T-cell (primary cell): ENCODE measurements at regions not wholly inside any gene's neighbourhood (a gene's known extent, or its start where the extent isn't known, plus 50 kb on each side); places are given as distances from the start of the nearest gene placed in this dataset.

ENCODE experiments used
- ATAC-seq, 4 experiments: fragments of 200-7000 bp in 3 of 4; fragments of 150-1000 bp in 1 of 4; cut with Tn5 transposase; replicated peaks in 1 of 4; 1 replicate in 3 of 4; 2 replicates in 1 of 4; pipeline ENCODE4 v1.10.0; 2021; ENCODE audit warnings: moderate library complexity in 3 of 4, mild to moderate bottlenecking in 2 of 4, moderate number of reproducible peaks in 1 of 4
- CTCF ChIA-PET, 2 donors: fragments of 300-600 bp; sonication (Branson Sonifier 250); formaldehyde crosslinking; loops; one replicate each; lab custom pipeline; 2022; ENCODE audit warnings: antibody characterized with exemption in 2 of 2; lab: Charles Lee
- POLR2A ChIA-PET, 2 donors: fragments of 300-600 bp; sonication (Branson Sonifier 250); formaldehyde crosslinking; loops; one replicate each; lab custom pipeline; 2022; ENCODE audit warnings: antibody characterized with exemption in 2 of 2; lab: Charles Lee
- DNase-seq, 35 experiments: peaks; one replicate each; pipeline versions ENCODE4 v3.0.0 to v3.0.0-alpha.2; 2013 to 2023
- H3K27ac ChIP-seq: one replicate; pipeline ENCODE4 v1.5.1; 2013; ENCODE audit warnings: low read length
- H3K27me3 ChIP-seq, 2 experiments: replicated peaks in 1 of 2; 1 replicate in 1 of 2; 2 replicates in 1 of 2; pipeline versions ENCODE4 v1.6.1 to v1.7.0; 2013; ENCODE audit warnings: low read length in 1 of 2, mixed read lengths in 1 of 2; ENCODE audit not compliant: control insufficient read depth in 2 of 2, insufficient read depth in 2 of 2; ENCODE audit errors: extremely low read depth in 1 of 2
- H3K36me3 ChIP-seq, 2 donors: 1 replicate in 1 of 2; 2 replicates in 1 of 2; pipeline versions ENCODE4 v1.6.1 to v1.7.0; 2013; ENCODE audit warnings: low read length in 1 of 2; ENCODE audit not compliant: control insufficient read depth in 2 of 2, insufficient read depth in 1 of 2; ENCODE audit errors: extremely low read depth in 1 of 2
- H3K4me1 ChIP-seq, 2 experiments: 1 replicate in 1 of 2; 2 replicates in 1 of 2; pipeline versions ENCODE4 v1.6.1 to v1.7.0; 2013; ENCODE audit warnings: low read length in 2 of 2, mixed read lengths in 1 of 2; ENCODE audit not compliant: insufficient read depth in 2 of 2, control insufficient read depth in 1 of 2; ENCODE audit errors: extremely low read depth in 1 of 2
- H3K4me3 ChIP-seq, 2 donors: 1 replicate in 1 of 2; 2 replicates in 1 of 2; pipeline versions ENCODE4 v1.5.1 to v1.7.0; 2013; ENCODE audit warnings: mild to moderate bottlenecking in 2 of 2, low read length in 1 of 2, moderate library complexity in 1 of 2; ENCODE audit not compliant: control insufficient read depth in 1 of 2; ENCODE audit errors: extremely low read depth in 1 of 2
- H3K9me3 ChIP-seq: 2 replicates; pipeline ENCODE4 v1.7.0; 2013
- H3K27ac Mint-ChIP-seq, 2 donors: one replicate each; pipeline ENCODE4 v1.8.0; 2020 to 2021; ENCODE audit warnings: mild to moderate bottlenecking in 2 of 2, mixed read lengths in 2 of 2
- H3K27me3 Mint-ChIP-seq, 2 donors: one replicate each; pipeline ENCODE4 v1.8.0; 2021 to 2022; ENCODE audit warnings: mixed read lengths in 2 of 2
- H3K36me3 Mint-ChIP-seq: one replicate; pipeline ENCODE4 v1.8.0; 2021; ENCODE audit warnings: mixed read lengths
- H3K4me1 Mint-ChIP-seq, 3 donors: one replicate each; pipeline ENCODE4 v1.8.0; 2020 to 2022; ENCODE audit warnings: mixed read lengths in 3 of 3, mild to moderate bottlenecking in 1 of 3
- H3K4me3 Mint-ChIP-seq, 3 donors: one replicate each; pipeline ENCODE4 v1.8.0; 2020 to 2022; ENCODE audit warnings: mild to moderate bottlenecking in 3 of 3, mixed read lengths in 3 of 3, moderate library complexity in 3 of 3
- H3K9me3 Mint-ChIP-seq, 3 donors: one replicate each; pipeline ENCODE4 v1.8.0; 2020 to 2022; ENCODE audit warnings: mixed read lengths in 3 of 3
- WGBS: methylation state at CpG from one replicate; pipeline ENCODE4 v1.1.5; 2013; ENCODE audit warnings: missing lambda C conversion rate; ENCODE audit not compliant: insufficient coverage; 5-methylcytosine and 5-hydroxymethylcytosine counted together

DNA sequence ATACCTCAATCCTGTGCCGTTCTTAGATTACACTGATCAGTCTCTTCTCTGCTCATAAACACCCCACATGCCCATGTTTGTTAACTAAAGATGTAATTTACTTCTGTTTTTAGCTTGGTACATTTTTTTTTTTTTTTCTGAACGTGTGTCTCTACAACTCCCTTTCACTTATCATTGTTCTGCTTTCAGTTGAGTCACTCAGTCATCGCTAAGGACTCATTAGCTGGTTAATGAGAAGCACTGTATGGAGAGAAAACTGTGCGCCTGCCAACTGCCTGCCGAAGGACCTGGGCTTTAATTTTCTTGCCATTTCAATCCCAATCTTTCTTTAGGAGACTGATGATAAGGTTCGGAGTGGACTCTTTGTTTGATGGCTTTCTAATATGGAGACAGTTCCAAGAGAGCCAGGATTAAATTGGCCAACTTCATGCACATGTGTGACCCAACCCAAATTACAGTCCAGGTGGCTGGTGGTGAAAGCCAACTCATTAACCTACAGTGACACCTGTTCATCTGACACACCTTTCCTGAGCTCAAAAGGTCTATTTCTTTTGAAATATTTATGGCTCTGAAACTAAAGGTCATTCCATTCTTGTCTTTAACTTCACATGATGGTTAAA, 334.1 kb downstream of the BCKDHB start:
- Histone ChIP-seq H3K27me3 (no peaks in the 10 kb centered on the region), H3K27ac (no peak overlapping the region), H3K36me3 (no peaks in the 10 kb centered on the region), H3K4me3 (no peak overlapping the region), H3K4me1 (no peaks in the 10 kb centered on the region), H3K9me3 (no peaks in the 10 kb centered on the region)
- no CpG with 5 or more reads among the region's 6 CpGs for WGBS
- POLR2A ChIA-PET = no interaction called here
- H3K27ac Mint-ChIP-seq = no peak overlapping the region
- H3K4me3 Mint-ChIP-seq = no peak overlapping the region
- no peaks in the 10 kb centered on the region for H3K9me3 Mint-ChIP-seq
- no peaks in the 10 kb centered on the region for H3K36me3 Mint-ChIP-seq
- ATAC-seq (no peak), DNase-seq (no peak)
- H3K4me1 Mint-ChIP-seq = no peaks in the 10 kb centered on the region
- CTCF ChIA-PET = interaction anchor here in 1 of 2 donors (0.6 kb wide), 1 partner anchor 1268 kb away, joined by 4 read pairs; no protein-coding TSS in a partner anchor
- H3K27me3 Mint-ChIP-seq = no peaks in the 10 kb centered on the region

GRCh38 chr6:80439721-80440470, 333.4 kb downstream of the BCKDHB start:
- H3K4me1 ChIP-seq = no peaks in the 10 kb centered on the region
- Mint-ChIP-seq H3K36me3 (no peaks in the 10 kb centered on the region), H3K4me3 (no peak overlapping the region), H3K9me3 (no peaks in the 10 kb centered on the region), H3K4me1 (no peaks in the 10 kb centered on the region), H3K27ac (no peak overlapping the region), H3K27me3 (no peaks in the 10 kb centered on the region)
- H3K27ac ChIP-seq = no peak overlapping the region
- ChIA-PET POLR2A (no interaction called here), CTCF (interaction anchor here in 1 of 2 donors (0.6 kb wide), 1 partner anchor 1269 kb away, joined by 4 read pairs; no protein-coding TSS in a partner anchor)
- H3K9me3 ChIP-seq = no peaks in the 10 kb centered on the region
- ATAC-seq = no peak
- H3K36me3 ChIP-seq = no peaks in the 10 kb centered on the region
- H3K27me3 ChIP-seq = no peaks in the 10 kb centered on the region
- no peak for DNase-seq
- no peak overlapping the region for H3K4me3 ChIP-seq

- WGBS = 100% methylated on average over 2 of the region's 2 CpGs
- Histone ChIP-seq H3K4me3 (no peak overlapping the region), H3K9me3 (no peaks in the 10 kb centered on the region), H3K27me3 (no peaks in the 10 kb centered on the region), H3K4me1 (no peaks in the 10 kb centered on the region), H3K36me3 (no peaks in the 10 kb centered on the region), H3K27ac (no peak overlapping the region)
- Mint-ChIP-seq H3K27ac (no peak overlapping the region), H3K4me1 (no peaks in the 10 kb centered on the region), H3K4me3 (no peak overlapping the region), H3K36me3 (no peaks in the 10 kb centered on the region), H3K9me3 (peaks cover 0 to 1% (median under 1%) of the 10 kb centered on the region in 3 donors), H3K27me3 (no peaks in the 10 kb centered on the region)
- ChIA-PET CTCF (no interaction called here), POLR2A (no interaction called here)
- no peak for ATAC-seq
- DNase-seq = no peak
Measured at GRCh38 chr6:80438772-80439171, 332.3 kb downstream of the BCKDHB start.

GRCh38 chr6:80437801-80438200, 331.3 kb downstream of the BCKDHB start:
- Mint-ChIP-seq H3K27ac (no peak overlapping the region), H3K36me3 (no peaks in the 10 kb centered on the region)
- DNase-seq = no peak

DNA sequence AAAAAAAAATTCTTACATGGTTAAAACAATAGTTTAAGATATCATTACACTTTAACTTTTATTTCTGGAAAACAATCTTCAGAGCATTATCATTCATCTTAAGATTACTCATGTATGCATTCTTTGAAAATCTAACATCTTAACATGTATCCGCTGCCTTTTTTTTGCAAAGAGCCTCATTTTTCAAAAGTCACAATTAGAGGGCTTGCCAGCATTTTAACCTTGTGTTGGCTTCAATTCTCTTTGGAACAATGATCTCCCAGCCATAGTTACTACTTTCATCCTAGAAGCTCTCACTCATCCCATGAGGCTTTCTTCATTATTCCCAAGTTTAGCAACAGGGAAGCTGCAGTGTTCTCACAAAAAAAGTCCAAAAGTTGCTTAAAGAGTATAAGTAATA, 330.8 kb downstream of the BCKDHB start:
- Mint-ChIP-seq H3K4me3 (no peak overlapping the region), H3K36me3 (no peaks in the 10 kb centered on the region), H3K27ac (no peak overlapping the region), H3K9me3 (peaks cover 3% of the 10 kb centered on the region in 3 donors), H3K4me1 (no peaks in the 10 kb centered on the region), H3K27me3 (no peaks in the 10 kb centered on the region)
- CTCF ChIA-PET = no interaction called here
- Histone ChIP-seq H3K4me1 (no peaks in the 10 kb centered on the region), H3K4me3 (no peak overlapping the region), H3K36me3 (no peaks in the 10 kb centered on the region), H3K27ac (no peak overlapping the region), H3K27me3 (no peaks in the 10 kb centered on the region), H3K9me3 (no peaks in the 10 kb centered on the region)
- ATAC-seq (no peak), DNase-seq (no peak)
- POLR2A ChIA-PET = no interaction called here
- 100% methylated on average over 1 of the region's 1 CpG for WGBS

More at GRCh38 chr6:80437801-80438200, 331.3 kb downstream of the BCKDHB start:
- Mint-ChIP-seq H3K4me3 (no peak overlapping the region), H3K27me3 (no peaks in the 10 kb centered on the region), H3K4me1 (no peaks in the 10 kb centered on the region), H3K9me3 (peaks cover 0 to 3% (median 3%) of the 10 kb centered on the region in 3 donors)
- POLR2A ChIA-PET = no interaction called here
- no peak for ATAC-seq
- CTCF ChIA-PET = no interaction called here
- WGBS = no CpG with 5 or more reads among the region's 5 CpGs
- H3K4me1 ChIP-seq = no peaks in the 10 kb centered on the region
- no peaks in the 10 kb centered on the region for H3K9me3 ChIP-seq
- no peaks in the 10 kb centered on the region for H3K36me3 ChIP-seq
- no peak overlapping the region for H3K27ac ChIP-seq
- no peak overlapping the region for H3K4me3 ChIP-seq
- H3K27me3 ChIP-seq = no peaks in the 10 kb centered on the region

GRCh38 chr6:80436663-80437062, 330.2 kb downstream of the BCKDHB start:
- no peaks in the 10 kb centered on the region for H3K36me3 ChIP-seq
- H3K9me3 ChIP-seq = no peaks in the 10 kb centered on the region
- H3K36me3 Mint-ChIP-seq = no peaks in the 10 kb centered on the region
- no peak overlapping the region for H3K4me3 Mint-ChIP-seq
- H3K27ac Mint-ChIP-seq = no peak overlapping the region
- no peak for ATAC-seq
- WGBS = no CpG with 5 or more reads among the region's 1 CpG
- H3K27me3 Mint-ChIP-seq = no peaks in the 10 kb centered on the region
- CTCF ChIA-PET = no interaction called here
- POLR2A ChIA-PET = no interaction called here
- H3K9me3 Mint-ChIP-seq = peaks cover 3 to 7% (median 3%) of the 10 kb centered on the region in 3 donors
- H3K4me3 ChIP-seq = no peak overlapping the region
- no peaks in the 10 kb centered on the region for H3K4me1 ChIP-seq
- H3K27me3 ChIP-seq = no peaks in the 10 kb centered on the region
- H3K27ac ChIP-seq = no peak overlapping the region
- no peak for DNase-seq
- no peaks in the 10 kb centered on the region for H3K4me1 Mint-ChIP-seq
